ENCODE measurements at regions not wholly inside any gene's neighbourhood (a gene's known extent, or its start where the extent isn't known, plus 50 kb on each side); places are given as distances from the start of the nearest gene placed in this dataset.

DNA sequence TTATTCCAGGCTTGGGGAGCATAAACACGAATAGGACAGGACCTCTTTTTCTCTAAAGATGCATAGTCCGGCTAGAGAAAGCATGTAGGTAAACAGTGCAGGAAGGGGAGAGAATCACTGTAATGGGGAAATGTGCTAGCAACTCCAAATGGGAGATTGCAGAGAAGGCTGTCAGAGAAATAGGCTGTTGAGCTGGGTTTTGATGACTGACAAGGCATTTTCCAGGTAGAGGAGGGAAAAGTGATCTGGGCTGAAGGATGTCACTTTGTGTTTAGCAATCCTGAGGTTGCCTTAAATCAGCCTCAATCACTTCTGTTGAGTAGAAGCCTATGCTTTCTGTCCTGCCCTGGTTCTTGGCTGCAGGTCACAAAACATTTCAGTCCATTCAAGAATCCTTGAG is 242.0 kb upstream of the MEIS1 start:
- TF ChIP-seq, protein P1, sequence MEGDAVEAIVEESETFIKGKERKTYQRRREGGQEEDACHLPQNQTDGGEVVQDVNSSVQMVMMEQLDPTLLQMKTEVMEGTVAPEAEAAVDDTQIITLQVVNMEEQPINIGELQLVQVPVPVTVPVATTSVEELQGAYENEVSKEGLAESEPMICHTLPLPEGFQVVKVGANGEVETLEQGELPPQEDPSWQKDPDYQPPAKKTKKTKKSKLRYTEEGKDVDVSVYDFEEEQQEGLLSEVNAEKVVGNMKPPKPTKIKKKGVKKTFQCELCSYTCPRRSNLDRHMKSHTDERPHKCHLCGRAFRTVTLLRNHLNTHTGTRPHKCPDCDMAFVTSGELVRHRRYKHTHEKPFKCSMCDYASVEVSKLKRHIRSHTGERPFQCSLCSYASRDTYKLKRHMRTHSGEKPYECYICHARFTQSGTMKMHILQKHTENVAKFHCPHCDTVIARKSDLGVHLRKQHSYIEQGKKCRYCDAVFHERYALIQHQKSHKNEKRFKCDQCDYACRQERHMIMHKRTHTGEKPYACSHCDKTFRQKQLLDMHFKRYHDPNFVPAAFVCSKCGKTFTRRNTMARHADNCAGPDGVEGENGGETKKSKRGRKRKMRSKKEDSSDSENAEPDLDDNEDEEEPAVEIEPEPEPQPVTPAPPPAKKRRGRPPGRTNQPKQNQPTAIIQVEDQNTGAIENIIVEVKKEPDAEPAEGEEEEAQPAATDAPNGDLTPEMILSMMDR (IDR thresholded peaks at IDR 0.05): no peak
- no peak for TF ChIP-seq POLR2A (IDR thresholded peaks at IDR 0.05)
